GM12891 (cell line): ENCODE measurements at regions not wholly inside any gene's neighbourhood (a gene's known extent, or its start where the extent isn't known, plus 50 kb on each side); places are given as distances from the start of the nearest gene placed in this dataset.

Experiments
- POLR2A ChIP-seq: IDR thresholded peaks from 2 replicates; pipeline ENCODE4 v1.6.1; 2011; ENCODE audit warnings: low read depth, low read length, control low read depth
- POLR2AphosphoS5 ChIP-seq: IDR thresholded peaks from 2 replicates; pipeline ENCODE4 v1.6.1; 2011; ENCODE audit warnings: low read depth, low read length, control low read depth

GRCh38 chr10:44022203-44022602 is 362.7 kb downstream of the CXCL12 start:
- TF ChIP-seq POLR2A, result no peak
- TF ChIP-seq POLR2AphosphoS5, result no peak
